GM12891 (cell line): ENCODE measurements at regions not wholly inside any gene's neighbourhood (a gene's known extent, or its start where the extent isn't known, plus 50 kb on each side); places are given as distances from the start of the nearest gene placed in this dataset.

Source experiments
- PAX5 ChIP-seq: IDR thresholded peaks from 2 replicates; pipeline ENCODE4 v1.6.1; 2011; ENCODE audit warnings: low read length, moderate library complexity, mild to moderate bottlenecking; ENCODE audit not compliant: insufficient read depth, severe bottlenecking
- POLR2A ChIP-seq: IDR thresholded peaks from 2 replicates; pipeline ENCODE4 v1.6.1; 2011; ENCODE audit warnings: low read depth, low read length, control low read depth
- POLR2AphosphoS5 ChIP-seq: IDR thresholded peaks from 2 replicates; pipeline ENCODE4 v1.6.1; 2011; ENCODE audit warnings: low read depth, low read length, control low read depth
- TAF1 ChIP-seq: IDR thresholded peaks from 2 replicates; pipeline ENCODE4 v1.6.1; 2011; ENCODE audit warnings: low read depth, low read length, control low read depth

DNA sequence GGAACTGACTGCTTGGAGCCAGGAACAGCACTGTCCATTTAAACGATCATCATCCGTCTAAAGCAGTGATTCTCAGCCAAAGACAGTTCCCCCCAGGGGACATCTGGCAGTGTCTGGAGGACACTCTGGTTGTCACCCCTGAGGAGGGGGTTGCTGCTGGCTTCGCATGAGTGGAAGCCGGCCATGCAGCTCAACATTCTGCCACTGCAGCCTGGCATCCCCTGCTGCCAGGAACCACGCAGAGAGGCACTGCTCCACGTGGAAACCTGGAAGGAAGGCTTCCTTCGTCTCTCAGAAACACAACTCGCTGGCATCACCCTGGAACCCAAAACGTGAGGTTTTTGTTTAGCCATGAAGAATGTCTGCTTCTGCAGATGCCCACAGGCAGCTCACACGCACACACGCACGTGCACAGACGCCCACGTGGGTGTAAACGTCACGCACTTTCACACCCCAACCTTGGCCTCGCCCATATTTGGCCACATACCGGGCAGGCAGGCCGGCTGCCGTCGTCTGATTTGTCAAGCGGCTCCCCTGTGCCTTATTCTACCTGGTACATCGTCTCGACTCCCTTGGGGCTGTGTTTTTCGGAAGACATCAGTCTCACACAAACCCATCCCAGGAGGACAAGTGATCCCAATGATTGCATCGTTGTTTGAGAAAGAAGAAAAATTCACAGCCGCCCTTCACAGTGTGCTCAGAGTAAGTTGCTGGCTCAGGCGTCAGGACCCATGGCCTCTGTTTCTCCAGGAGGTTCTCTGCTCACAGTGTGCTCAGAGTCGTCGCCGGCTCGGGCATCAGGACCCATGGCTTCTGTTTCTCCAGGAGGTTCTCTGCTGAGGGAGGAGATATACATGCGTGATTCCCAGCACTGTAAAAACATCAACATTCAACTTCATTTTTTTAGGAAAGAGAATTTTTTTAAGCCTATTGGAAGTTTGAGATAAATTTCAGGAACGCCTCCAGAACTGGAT lies 127.2 kb upstream of the PPP2R2D start:
- no peak for TF ChIP-seq POLR2A
- TF ChIP-seq TAF1 = no peak
- no peak for TF ChIP-seq POLR2AphosphoS5
- TF ChIP-seq PAX5 = no peak
